HG02678 (cell line): ENCODE measurements at regions not wholly inside any gene's neighbourhood (a gene's known extent, or its start where the extent isn't known, plus 50 kb on each side); places are given as distances from the start of the nearest gene placed in this dataset.

ENCODE experiments used
- ATAC-seq: cut with Tn5 transposase; IDR thresholded peaks from one replicate; pipeline ENCODE4 v1.9.1; 2021; ENCODE audit warnings: mild to moderate bottlenecking, moderate library complexity; ENCODE audit not compliant: unreplicated experiment

DNA sequence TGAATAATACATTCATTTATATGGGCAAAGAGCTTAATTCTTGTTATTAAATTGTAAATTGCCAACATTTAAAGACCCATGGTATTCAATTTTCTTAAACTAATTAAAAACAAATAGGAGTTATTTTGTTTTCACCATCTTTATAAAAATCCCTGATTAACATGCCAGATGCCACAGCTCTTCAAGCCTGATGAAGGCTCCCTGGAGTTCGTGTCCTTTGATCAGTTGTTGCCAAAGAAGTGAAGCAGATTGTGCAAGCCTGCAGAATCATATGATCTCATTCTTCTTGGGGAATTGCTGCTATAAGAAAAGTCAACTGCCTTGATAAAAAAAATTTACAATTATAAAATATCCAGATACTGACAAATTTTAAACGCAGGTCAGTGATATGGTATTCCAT, 288.3 kb upstream of the PPFIA2 start:
- no peak for ATAC-seq

DNA sequence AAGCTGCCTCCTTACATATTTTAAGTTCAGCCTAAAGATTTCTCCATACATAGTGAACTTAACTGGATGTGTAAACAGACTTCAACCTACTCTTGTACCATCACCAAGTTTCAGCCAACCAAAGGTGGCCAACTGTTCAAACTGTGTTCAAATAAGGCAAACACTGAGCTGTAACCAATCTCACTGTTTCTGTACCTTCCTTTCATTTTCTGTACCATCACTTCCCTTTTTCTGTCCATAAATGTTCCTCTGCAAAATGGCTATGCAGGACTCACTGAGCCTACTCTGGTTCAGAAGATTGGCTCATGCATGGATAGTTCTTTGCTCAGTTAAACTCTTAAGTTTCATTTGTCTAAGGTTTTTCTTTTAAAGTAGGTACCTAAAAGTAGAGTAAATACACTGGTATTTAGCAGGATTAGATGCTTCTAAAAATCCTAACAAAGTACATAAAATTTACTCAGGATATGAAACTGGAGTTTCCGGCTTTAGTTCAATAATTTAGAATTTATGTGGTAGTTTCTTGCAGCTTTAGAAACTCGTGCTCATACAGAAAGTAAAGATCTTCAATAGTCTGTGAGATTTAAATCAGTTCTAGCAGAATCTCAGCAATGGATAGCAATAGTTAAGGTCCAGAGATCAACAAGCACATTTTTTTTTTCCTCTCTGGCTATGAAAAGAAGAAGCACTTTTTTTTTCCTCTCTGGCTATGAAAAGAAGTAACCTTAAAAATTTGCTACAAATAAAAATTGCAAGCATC, 282.0 kb upstream of the PPFIA2 start:
- ATAC-seq: peak; percentile 69

DNA sequence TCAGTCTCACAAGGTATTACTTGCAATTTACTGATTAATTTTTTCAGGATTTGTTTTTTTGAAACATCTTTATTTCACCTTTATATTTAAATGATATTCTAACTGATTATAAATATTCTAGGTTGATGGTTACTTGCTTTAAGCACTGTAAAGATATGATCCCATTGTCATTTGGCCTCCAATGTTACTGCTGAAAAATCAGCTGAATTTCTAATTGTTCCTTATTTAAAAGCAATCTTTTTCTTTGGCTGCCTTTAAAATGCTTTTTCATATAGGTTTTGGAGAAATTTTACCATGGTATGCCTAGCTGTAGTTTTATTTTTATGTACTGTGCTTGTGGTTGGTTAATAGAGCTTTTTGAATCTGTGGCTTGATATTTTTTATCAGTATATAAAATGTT, 275.6 kb upstream of the PPFIA2 start:
- no peak for ATAC-seq

DNA sequence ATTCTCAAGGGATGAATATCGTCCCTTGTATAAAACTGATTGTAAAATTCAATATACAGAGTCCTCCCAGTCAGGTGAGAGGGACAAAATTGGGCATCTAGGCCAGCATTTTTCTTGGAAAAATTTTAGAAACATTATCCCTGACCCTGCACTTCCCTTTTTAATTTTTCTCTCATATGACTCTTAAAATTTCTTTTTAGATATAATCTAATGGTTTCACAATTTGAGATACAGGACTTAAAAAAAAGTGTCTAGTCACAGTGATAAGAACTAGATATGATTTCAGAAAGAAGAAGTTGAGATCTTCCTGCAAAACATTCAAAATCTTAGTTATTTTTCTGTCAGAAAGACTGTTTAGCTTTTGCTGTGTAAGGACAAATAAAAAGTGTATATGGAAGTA, 270.8 kb upstream of the PPFIA2 start:
- no peak for ATAC-seq

DNA sequence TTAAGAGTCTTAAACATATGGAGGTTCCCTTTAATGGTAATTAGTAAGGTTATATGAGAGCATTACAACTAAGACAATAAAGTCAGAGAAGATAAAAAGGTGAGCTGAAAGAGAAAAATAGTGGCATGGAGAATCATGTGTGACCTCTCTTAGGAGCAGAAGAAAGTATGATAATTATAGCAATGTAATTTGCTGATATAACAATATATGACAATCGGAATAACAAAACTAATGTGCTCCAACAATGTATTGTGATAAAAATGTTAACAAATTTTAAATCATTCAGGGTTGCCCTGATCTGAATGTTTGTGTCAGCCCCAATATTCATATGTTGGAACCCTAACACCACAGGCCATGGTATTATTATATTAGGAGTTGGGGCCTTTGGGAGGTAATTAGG, 269.6 kb upstream of the PPFIA2 start:
- no peak for ATAC-seq

DNA sequence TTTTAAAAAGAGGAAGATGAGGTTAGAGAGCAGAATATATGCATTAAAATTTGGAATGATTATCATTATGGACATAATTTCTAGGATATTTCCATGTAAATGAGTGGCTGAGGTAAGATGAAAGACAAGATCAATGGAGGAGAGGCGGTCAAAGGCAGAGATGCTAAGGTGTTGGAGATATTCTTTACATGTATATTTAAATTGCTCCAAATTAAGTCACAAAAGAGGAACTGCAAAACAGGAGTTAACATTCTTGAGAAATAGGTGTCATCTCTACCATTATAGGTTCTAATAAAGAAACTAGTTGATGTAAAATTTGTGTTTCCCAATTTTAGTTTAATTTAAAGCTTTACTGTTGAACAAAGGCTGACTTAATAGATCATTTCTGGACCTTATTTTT, 268.5 kb upstream of the PPFIA2 start:
- no peak for ATAC-seq

DNA sequence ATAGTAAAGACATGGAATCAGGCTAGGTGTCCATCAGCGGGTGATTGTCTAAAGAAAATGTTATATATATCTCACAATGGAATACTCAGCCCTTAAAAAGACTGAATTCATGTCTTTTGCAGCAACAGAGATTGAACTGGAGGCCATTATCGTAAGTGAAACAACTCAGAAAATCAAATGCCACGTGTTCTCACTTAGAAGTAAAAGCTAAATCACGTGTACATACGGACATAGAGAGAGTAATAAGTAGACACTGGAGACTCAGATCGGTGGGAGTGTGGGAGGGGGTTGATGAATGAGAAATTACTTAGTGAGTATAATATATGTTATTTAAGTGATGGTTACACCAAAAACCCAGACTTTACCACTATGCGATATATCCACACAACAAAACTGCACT, 266.3 kb upstream of the PPFIA2 start:
- ATAC-seq: no peak

DNA sequence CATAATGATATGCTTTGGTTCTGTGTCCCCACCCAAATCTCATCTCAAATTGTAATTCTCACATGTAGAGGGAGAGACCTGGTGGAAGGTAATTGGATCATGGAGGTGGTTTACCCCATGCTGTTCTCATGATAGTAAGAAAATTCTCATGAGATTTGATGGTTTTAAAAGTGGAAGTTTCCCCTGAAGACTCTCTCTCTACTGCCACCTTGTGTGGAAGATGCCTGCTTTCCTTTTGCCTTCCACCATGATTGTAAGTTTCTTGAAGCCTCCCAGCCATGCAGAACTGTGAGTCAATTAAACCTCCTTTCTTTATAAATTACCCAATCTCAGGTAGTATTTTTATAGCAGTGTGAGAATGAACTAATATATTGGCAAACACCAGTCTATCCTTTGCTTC, 260.4 kb upstream of the PPFIA2 start:
- ATAC-seq: no peak

DNA sequence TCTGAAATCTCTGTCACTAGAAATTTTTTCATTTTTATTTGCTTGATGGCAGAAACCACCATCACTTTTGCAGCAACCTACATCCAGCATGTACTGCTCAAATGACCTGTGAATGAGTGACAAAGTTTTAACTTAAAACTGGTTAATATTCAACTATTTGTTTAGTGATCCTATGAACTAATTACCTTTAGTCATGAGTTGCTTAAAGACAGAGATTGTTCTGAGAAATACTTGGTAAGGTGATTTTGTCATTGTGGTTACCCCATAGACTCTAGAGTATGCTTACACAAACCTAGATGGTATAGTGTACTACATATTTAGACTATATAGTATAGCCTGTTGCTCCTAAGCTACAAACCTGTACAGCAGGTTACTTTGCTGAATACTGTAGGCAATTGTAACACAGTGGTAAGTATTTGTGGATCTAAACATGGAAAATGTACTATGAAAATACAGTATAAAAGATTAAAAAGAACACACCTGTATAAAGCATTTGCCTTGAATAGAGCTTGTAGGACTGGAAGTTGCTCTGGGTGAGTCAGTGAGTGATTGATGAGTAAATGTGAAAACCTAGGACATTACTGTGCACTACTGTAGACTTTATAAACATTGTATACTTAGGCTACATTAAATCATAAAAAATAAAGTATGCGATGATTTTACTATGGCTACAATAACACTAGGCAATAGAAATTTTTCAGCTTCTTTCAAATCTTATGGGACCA, 256.6 kb upstream of the PPFIA2 start:
- ATAC-seq: peak; percentile 88

DNA sequence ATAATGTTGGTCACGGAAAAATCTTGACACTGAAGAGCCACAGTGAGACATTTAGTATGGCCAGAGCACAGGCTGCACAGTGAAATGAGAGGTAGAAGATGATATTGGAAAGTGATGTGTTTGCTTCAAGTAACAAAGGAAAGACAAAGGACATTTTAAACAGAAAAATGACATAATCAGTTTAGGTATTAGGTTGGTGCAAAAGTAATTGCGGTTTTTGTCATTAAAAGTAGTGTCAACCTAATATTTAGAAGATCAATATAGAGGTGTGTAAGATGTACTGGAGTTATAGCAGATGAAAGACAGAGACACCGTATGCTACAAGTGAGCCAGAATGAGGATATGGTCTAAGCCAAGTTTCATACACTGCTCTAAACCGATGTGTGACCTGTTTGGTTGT, 253.0 kb upstream of the PPFIA2 start:
- no peak for ATAC-seq

DNA sequence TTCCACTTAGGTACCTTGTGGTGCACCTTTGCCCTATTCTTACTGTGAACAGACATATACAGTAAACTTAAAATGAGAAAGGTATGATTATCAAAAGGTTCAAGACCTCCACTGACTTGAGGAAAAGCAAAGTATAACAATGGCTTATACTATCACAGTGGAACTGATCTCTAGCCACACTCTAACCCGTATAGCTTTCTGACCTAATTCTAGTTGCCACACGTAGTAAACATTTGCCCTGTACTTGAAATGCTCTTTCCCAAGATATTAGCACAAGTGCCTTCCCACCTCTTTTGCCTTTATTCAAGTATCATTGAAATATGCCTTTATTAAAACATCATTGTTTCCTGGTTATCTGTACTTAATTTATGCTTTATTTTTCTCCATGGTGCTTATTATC, 250.4 kb upstream of the PPFIA2 start:
- no peak for ATAC-seq

DNA sequence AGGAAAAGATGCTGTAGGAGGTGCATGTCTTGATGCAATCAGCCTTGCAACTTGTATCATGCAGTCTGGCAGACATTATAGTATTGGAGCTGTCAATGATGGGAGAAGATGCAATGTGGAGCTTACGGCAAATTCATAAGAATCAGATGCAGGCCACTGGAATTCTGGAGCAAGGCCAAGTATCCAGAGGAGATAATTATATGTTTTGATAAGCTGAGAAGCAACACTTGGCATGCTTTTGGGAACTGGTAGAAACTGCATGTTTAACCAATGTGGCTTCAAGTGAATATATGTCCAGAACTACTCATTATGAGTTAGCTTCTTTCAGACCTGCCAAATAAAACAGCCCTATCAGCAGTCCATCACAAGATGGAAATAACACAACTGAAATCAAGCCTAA, 249.1 kb upstream of the PPFIA2 start:
- ATAC-seq: no peak

DNA sequence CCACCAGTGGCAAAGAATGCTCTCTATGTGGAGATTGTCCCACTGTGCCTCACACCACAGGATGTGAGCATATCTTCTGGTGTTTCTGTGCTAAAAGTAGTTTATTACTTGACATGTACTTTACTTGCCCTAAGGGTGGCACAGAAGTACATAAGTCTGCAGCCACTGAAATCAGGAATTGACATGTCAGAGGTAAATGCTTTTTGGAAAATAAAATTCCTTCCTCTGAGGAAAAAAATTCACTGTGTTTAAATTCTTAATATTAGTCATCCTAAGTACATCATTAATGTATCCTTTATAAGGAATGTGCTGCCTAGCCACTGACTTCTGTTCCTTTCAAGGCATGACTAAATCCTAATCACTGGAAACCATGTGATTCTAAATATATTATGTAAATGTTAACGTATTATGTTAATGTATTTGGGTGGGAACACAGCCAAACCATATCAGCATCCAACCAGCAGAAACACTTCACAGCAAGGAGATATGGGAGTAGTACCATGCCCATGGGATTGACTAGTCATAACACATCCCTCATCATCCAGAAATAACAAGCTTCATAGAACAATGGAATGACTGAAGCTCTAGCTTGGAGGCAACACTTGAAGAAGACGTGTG, 239.7 kb upstream of the PPFIA2 start:
- ATAC-seq: no peak

DNA sequence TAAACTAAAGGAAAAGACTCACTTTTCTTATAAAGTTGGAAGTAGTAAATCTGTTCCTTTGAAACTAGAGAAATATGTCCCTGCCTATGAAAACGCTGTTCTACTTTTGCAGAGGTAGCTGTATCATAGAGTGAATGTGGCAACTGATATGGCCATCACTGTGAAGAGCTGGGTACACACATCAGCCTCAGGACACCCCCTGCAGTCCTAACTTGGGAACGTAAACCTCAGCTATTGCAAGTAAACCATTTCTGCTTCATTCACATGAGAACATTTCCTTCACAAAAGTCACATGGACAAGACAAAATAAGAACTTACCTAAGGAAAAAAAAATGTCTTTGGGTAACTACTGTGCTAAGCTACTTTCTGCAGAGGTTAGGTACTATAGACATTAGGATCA, 233.3 kb upstream of the PPFIA2 start:
- peak; percentile 69 for ATAC-seq

DNA sequence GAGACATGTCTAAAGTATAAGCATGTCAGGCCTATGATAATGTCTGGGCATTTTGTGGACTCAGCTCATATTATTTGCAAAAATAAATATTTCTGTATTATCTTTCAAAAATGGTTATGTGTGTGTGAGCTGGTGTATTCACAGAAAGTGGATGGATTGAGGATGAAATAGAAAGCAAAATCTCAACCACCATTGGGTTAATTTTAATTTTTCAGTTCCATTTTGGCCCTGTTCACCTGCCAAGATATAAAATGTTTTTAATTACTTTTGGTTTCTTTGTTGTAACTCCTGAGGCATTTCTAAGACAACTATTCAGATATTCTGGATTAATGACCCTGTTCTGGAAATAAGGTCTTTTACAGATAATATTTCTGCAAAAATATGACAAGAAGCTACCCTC, 232.7 kb upstream of the PPFIA2 start:
- no peak for ATAC-seq

DNA sequence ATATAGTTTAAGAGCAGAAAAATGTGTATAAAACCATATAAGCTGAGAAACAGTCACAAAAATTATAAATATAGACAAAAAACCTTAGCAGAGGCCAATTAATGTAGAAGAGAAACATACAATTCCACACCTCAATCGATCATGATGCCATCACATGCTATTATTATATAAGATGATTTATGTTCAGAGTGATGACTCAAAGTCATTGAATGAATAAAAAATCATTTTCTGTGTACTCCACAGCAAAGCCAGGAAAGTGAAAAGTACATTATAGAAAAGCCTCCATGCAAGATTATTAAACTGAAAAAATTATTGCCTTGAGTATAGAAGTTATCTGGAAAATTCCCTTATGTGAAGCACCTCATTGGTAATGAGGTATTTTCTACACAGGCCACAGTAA, 229.2 kb upstream of the PPFIA2 start:
- no peak for ATAC-seq

DNA sequence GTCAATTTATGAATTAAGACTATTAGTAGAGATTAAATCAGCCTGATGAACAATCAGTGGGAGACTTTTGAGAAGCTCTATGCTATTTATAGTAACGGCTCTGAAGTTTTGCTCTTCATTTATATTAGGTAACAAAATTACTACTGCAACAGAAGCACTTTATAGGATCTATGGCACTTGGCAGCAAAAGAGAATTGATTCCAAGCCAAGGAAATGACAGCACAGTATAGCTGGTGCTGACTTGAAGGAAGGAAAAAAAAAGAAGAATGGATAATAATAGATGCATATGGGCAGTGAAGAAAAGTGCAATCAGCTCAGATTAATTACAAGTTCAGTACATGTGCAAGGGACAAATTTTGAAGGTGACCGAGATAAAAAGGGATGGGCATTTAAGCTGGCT, 228.2 kb upstream of the PPFIA2 start:
- no peak for ATAC-seq

DNA sequence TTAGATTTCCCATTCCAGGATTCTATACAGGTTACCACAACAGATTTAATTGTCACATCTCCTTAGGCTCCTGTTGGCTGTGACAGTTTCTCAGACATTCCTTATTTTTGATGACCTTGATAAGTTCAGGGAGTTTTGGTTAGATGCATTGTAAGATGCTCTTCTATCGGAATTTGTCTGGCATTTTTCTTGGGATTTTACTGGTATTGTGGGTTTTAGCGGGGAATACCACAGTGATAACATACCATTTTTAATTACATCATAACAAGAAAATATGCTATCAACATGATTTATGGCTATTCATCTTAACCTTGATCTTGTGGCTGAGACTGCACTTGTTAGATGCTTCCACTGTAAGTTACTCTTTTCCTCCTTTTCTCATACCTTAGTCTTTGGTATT, 217.5 kb upstream of the PPFIA2 start:
- ATAC-seq: no peak

DNA sequence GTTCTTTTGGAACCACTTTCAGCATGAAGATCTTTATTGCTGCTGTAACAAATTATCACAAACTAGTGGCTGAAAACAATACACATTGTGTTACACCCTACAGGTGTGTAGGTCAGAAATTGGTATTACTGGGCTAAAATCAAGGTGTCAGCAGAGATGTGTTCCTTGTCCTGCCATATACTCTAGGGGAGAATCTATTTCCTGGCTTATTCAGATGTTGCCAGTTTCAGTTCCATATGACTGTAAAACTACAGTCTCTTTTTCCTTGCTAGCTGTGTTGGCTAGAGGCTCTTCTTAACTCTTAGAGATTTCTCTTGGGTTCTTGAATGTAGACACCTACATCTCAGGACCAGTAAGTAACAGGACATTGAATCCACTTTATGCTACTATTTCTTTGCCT, 215.6 kb upstream of the PPFIA2 start:
- ATAC-seq: no peak

DNA sequence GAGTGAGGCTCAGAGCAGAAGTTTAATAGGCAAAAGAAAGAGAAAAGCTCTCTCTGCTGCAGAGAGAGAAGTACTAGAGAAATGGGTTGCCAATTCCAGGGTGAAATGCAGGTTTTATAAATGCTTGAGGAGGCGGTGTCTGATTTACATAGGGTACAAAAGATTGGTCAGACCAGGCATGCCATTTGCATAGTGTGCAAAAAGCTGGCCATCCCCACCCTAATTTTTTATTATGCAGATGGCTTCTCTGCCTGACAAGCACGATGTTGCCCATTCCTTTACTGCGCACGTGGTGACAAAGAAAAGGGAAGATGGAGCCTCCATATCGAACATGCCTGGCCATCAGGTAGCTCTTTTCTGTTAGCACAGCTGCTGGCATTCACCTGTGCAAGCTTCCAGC, 209.3 kb upstream of the PPFIA2 start:
- ATAC-seq: no peak

DNA sequence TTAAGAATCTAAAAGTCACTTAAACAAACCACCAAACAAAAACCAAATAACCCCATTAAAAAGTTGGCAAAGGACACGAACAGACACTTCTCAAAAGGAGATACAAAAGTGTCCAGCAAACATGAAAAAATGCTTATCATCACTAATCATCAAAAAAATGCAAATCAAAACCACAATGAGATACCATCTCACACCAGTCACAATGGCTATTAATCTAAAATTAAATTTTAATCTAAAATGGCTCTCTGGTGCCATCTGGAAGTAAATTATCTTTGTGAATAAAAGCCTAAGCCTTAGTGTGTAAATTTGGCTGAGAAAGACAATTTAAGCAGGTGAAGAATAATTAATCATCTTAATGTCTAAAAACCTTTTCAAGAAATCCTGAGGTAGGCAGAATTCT, 204.5 kb upstream of the PPFIA2 start:
- ATAC-seq: no peak

DNA sequence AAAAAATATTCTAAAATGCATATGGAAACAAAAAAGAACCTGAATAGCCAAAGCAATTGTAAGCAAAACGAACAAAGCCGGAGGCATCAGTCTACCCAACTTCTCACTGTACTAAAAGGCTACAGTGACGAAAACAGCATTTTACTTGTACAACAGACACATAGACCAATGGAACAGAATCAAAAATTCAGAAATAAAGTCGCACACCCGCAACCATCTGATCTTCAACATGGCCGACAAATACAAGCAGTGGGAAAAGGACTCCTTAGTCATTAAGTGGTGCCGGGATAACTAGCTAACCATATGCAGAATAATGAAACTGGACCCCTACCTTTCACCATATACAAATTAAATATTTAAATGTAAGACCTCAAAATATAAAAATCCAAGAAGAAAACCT, 203.9 kb upstream of the PPFIA2 start:
- ATAC-seq: no peak
